Bronchial epithelial cell (primary cell): ENCODE measurements at regions not wholly inside any gene's neighbourhood (a gene's known extent, or its start where the extent isn't known, plus 50 kb on each side); places are given as distances from the start of the nearest gene placed in this dataset.

Experiments
- DNase-seq: peaks from one replicate; pipeline ENCODE4 v3.0.0-alpha.2; 2010; ENCODE audit warnings: low read depth
- FAIRE-seq: peaks from 2 replicates; lab custom pipeline; 2011; peaks lifted over from hg19 to GRCh38; lab: Jason Lieb, UNC
- H3K27me3 ChIP-seq: 2 replicates; pipeline ENCODE4 v1.5.1; 2011; ENCODE audit warnings: low read length; ENCODE audit not compliant: control insufficient read depth, insufficient read depth
- H3K36me3 ChIP-seq: 2 replicates; pipeline ENCODE4 v1.5.1; 2011; ENCODE audit warnings: low read length; ENCODE audit not compliant: control insufficient read depth, insufficient read depth
- H3K4me3 ChIP-seq: 2 replicates; pipeline ENCODE4 v1.5.1; 2011; ENCODE audit warnings: mild to moderate bottlenecking, low read depth, low read length, control low read depth
- TF ChIP-seq, protein P1 (sequence below): IDR thresholded peaks from 2 replicates; pipeline ENCODE4 v1.5.1; 2011; ENCODE audit warnings: mild to moderate bottlenecking, moderate library complexity, low read length, control low read depth, inconsistent platforms; ENCODE audit not compliant: insufficient read depth, severe bottlenecking

DNA sequence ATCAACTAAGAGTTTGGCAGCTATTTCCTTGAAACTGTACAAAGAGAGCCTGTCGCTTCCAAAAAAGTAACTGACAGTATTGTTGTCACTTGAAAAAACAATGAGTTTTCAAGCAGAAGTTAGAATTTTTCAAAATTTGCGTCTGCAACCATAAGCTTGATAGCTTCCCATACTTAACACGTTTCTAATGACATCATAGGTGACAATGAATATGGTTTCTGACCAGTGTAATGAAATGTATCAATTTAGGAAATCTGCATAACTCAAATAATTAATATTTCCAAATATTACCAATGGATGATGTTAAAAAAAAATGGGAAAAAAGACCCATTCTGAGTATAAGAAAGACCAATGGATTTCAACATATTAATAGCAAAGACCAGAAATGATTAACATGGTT lies 165.4 kb upstream of the CRY1 start:
- FAIRE-seq = no peak
- Histone ChIP-seq H3K27me3 (no peaks in the 10 kb centered on the region), H3K4me3 (no peak overlapping the region), H3K36me3 (no peaks in the 10 kb centered on the region)
- TF ChIP-seq, protein P1, sequence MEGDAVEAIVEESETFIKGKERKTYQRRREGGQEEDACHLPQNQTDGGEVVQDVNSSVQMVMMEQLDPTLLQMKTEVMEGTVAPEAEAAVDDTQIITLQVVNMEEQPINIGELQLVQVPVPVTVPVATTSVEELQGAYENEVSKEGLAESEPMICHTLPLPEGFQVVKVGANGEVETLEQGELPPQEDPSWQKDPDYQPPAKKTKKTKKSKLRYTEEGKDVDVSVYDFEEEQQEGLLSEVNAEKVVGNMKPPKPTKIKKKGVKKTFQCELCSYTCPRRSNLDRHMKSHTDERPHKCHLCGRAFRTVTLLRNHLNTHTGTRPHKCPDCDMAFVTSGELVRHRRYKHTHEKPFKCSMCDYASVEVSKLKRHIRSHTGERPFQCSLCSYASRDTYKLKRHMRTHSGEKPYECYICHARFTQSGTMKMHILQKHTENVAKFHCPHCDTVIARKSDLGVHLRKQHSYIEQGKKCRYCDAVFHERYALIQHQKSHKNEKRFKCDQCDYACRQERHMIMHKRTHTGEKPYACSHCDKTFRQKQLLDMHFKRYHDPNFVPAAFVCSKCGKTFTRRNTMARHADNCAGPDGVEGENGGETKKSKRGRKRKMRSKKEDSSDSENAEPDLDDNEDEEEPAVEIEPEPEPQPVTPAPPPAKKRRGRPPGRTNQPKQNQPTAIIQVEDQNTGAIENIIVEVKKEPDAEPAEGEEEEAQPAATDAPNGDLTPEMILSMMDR = no peak
- DNase-seq = no peak

DNA sequence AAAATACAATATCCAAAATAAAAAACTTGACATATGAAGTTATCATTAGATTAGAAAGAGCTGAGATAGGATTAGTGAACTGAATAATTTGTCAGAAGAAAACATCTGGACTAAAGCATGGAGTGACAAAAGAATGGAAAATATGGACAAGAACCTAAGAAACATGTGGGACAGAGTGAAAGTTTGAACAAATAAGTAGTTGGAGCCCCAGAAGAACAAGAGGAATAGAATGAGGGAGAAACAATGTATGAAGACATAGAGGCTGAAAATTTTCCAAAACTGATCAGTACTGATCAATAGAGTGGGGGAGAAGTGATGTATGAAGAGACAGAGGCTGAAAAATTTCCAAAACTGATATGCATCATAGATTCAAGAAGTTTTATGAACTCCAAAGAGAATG lies 170.6 kb upstream of the CRY1 start:
- no peak for DNase-seq
- Histone ChIP-seq H3K27me3 (no peaks in the 10 kb centered on the region), H3K36me3 (no peaks in the 10 kb centered on the region), H3K4me3 (no peak overlapping the region)
- TF ChIP-seq, protein P1 = no peak
- no peak for FAIRE-seq

DNA sequence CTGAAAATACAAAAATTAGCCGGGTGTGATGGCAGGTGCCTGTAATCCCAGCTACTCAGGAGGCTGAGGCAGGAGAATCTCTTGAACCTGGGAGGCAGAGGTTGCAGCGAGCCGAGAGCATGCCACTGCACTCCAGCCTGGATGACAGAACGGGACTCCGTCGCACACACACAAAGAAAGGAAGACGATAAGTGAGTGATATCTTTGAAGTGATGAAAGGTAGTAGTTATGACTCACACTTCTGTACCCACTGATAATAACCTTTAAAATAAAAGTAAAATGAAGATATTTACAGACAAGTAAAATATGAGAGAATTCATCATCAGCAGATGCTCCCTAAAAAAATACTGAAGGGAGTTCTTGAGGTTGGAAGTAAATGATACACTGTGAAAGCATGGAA lies 171.3 kb upstream of the CRY1 start:
- TF ChIP-seq, protein P1 = no peak
- Histone ChIP-seq H3K27me3 (no peaks in the 10 kb centered on the region), H3K36me3 (no peaks in the 10 kb centered on the region), H3K4me3 (no peak overlapping the region)
- FAIRE-seq (no peak), DNase-seq (no peak)

DNA sequence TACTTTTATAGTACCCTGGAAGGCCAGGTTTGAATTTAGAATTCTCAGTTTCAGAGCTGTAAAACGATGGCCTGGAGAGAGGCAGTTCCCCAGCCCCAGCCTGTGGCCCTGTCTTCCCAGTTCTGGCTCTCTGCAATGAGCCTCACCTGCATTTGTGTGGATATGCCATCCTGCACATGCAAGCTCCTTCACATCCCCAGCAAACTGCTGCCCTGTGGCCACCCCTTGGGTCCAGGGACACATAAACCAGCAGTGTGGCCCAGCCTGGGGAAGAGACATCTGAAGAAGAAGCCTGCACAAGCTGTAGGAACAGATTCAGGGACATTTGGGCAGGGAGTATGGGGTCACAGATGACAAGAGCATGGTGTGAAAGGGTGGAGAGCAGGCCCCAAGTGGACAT lies 174.3 kb upstream of the CRY1 start:
- FAIRE-seq (no peak), DNase-seq (no peak)
- TF ChIP-seq, protein P1 = no peak
- H3K4me3 ChIP-seq = no peak overlapping the region
- H3K36me3 ChIP-seq = no peaks in the 10 kb centered on the region
- H3K27me3 ChIP-seq = no peaks in the 10 kb centered on the region

DNA sequence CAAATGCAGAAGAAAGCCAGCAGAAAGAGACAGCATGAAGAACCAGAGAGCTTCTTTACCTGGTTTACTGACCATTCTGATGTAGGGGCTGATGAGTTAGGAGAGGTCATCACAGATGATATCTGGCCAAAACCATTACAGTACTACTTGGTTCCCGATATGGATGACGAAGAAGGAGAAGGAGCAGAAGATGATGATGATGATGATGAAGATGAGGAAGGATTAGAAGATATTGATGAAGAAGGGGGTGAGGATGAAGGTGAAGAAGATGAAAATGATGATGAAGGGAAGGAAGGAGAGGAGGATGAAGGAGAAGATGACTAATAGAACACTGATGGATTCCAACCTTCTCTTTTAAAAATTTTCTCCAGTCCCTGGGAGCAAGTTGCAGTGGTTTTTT lies 178.2 kb upstream of the CRY1 start:
- TF ChIP-seq, protein P1 = no peak
- Histone ChIP-seq H3K36me3 (no peaks in the 10 kb centered on the region), H3K27me3 (no peaks in the 10 kb centered on the region), H3K4me3 (no peak overlapping the region)
- FAIRE-seq (no peak), DNase-seq (no peak)

DNA sequence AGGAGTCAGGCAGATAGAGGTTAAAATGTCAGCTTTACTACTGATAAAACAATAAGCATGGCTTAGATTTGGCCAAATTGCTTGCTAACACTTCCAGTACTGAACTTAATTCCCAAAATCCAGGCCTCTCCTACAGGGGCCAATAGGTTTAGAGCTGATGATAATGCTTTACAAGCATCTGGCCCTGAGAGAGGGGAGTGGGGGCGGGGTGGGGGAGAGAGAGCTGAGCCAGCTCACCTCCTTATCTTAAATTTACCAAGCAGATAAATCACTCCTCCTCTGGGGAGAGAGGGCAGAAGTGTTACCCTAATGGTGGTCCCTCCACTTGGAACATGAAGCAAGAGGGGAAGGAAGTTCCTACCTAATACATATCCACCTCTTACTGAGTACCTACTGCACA lies 182.2 kb upstream of the CRY1 start:
- DNase-seq (no peak), FAIRE-seq (no peak)
- TF ChIP-seq, protein P1 = no peak
- H3K36me3 ChIP-seq = no peaks in the 10 kb centered on the region
- H3K4me3 ChIP-seq = no peak overlapping the region
- H3K27me3 ChIP-seq = no peaks in the 10 kb centered on the region
